Ascending aorta (tissue), 2 donors: ENCODE measurements at regions not wholly inside any gene's neighbourhood (a gene's known extent, or its start where the extent isn't known, plus 50 kb on each side); places are given as distances from the start of the nearest gene placed in this dataset.

ENCODE experiments used
- DNase-seq, 2 donors: peaks; one replicate each; pipeline ENCODE4 v3.0.0-alpha.2; 2019; ENCODE audit warnings: low spot score in 2 of 2
- H3K27ac ChIP-seq, 2 donors: fragments of 200-600 bp; sonication (generic); one replicate each; pipeline ENCODE4 v1.5.1; 2016 to 2017; ENCODE audit warnings: mild to moderate bottlenecking in 1 of 2
- H3K27me3 ChIP-seq: fragments of 200-600 bp; sonication (generic); one replicate; pipeline ENCODE4 v1.5.1; 2017
- H3K36me3 ChIP-seq, 2 donors: fragments of 200-600 bp; sonication (generic); one replicate each; pipeline ENCODE4 v1.5.1; 2016
- H3K4me1 ChIP-seq, 2 donors: fragments of 200-600 bp; sonication (generic); one replicate each; pipeline ENCODE4 v1.5.1; 2016 to 2017; ENCODE audit warnings: mild to moderate bottlenecking in 1 of 2
- H3K4me3 ChIP-seq, 2 donors: fragments of 200-600 bp; sonication (generic); one replicate each; pipeline ENCODE4 v1.5.1; 2016 to 2017; ENCODE audit warnings: mild to moderate bottlenecking in 1 of 2
- H3K9me3 ChIP-seq, 2 donors: fragments of 200-600 bp; sonication (generic); one replicate each; pipeline ENCODE4 v1.5.1; 2016
- intact Hi-C: fragments of 100-400 bp; cut with DNase I; formaldehyde crosslinking; loops from one replicate; pipeline ENCODE4 v1.15.1; 2023
- TF ChIP-seq, protein P1 (sequence below), 3 experiments: fragments of 200-600 bp in 2 of 3; fragments of 450-650 bp in 1 of 3; sonication (generic) in 2 of 3; IDR thresholded peaks; one replicate each; pipeline ENCODE4 v1.5.1; 2016 to 2019; ENCODE audit warnings: antibody characterized with exemption in 3 of 3, mild to moderate bottlenecking in 1 of 3, moderate library complexity in 1 of 3

DNA sequence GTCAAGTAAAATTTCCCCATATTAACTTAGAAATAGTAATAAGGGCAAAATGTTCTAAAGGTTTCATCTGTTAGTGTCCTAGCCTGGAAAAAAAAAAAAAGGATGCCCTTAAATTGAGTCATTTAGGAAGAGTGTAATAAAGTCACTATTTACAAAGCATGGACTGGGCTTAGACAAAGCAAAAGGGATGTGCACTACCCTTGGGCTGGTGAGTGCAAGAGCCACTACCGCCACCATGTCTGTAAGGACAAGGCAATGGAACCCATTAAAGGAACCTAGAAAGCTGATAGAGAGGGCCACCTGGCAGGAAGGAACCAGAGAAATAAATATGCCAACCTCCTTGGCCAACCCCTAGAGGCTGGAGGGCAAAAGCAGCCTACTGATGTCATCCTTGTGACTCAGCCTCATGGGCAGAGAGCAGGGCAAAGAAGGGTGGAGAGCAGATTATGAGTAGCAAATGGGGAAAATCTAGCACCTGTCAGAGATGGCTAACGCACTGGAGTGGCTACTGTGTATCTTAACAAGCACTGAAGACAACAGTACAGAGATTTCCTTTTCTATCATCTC lies 59.5 kb upstream of the FUT8 start:
- Histone ChIP-seq H3K27ac (no peak overlapping the region), H3K4me1 (no peaks in the 10 kb centered on the region), H3K9me3 (no peaks in the 10 kb centered on the region), H3K36me3 (no peaks in the 10 kb centered on the region), H3K4me3 (no peak overlapping the region), H3K27me3 (no peaks in the 10 kb centered on the region)
- intact Hi-C loops: no loop called here
- TF ChIP-seq, protein P1, sequence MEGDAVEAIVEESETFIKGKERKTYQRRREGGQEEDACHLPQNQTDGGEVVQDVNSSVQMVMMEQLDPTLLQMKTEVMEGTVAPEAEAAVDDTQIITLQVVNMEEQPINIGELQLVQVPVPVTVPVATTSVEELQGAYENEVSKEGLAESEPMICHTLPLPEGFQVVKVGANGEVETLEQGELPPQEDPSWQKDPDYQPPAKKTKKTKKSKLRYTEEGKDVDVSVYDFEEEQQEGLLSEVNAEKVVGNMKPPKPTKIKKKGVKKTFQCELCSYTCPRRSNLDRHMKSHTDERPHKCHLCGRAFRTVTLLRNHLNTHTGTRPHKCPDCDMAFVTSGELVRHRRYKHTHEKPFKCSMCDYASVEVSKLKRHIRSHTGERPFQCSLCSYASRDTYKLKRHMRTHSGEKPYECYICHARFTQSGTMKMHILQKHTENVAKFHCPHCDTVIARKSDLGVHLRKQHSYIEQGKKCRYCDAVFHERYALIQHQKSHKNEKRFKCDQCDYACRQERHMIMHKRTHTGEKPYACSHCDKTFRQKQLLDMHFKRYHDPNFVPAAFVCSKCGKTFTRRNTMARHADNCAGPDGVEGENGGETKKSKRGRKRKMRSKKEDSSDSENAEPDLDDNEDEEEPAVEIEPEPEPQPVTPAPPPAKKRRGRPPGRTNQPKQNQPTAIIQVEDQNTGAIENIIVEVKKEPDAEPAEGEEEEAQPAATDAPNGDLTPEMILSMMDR (IDR thresholded peaks at IDR 0.05): no peak
- no peak for DNase-seq

DNA sequence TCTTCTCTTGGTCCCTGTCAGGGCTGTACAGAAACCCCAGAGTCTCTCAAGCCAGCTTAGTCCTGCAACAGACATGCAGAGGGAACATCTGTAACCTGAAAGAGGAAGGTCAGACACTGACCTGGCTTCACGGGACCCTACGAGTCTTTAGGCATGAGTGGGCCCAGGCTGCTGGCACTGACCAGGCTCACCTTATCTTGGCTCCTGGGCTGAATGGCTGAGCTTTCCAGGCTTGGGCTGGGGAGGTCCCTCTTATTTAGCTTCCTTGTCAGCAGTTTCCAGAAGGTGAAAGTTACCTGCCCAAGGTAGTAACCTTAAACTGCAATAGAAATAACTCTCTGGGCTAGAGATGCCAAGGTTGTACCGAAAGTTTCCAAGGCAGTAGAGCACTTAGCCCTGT lies 58.4 kb upstream of the FUT8 start:
- no peak for DNase-seq
- TF ChIP-seq, protein P1 (IDR thresholded peaks at IDR 0.05): no peak
- H3K27ac ChIP-seq: no peak overlapping the region
- H3K27me3 ChIP-seq: no peaks in the 10 kb centered on the region
- no peaks in the 10 kb centered on the region for H3K9me3 ChIP-seq
- intact Hi-C loops: no loop called here
- H3K4me1 ChIP-seq: no peaks in the 10 kb centered on the region
- no peak overlapping the region for H3K4me3 ChIP-seq
- no peaks in the 10 kb centered on the region for H3K36me3 ChIP-seq

DNA sequence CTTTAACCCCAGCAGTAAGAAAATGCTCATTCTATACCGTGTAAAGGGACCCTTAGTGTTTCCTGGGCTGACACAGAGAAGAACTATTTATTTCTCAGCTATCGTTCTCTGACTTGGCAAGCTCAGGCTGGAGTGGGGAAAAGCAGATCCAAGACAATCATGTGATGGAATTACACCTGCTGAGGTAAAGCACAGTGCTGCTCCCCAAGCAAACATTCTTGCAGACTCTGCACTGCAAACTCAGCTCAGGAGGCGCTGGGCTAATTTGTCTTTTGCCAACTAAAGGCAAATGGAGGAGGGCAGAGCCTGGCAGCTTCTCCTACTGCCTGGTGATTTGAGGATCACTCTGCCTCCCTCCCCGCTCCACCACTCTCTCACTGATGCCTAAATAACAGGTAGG lies 57.8 kb upstream of the FUT8 start:
- TF ChIP-seq, protein P1 (IDR thresholded peaks at IDR 0.05): no peak
- no peak overlapping the region for H3K27ac ChIP-seq
- no peak for DNase-seq
- no peaks in the 10 kb centered on the region for H3K4me1 ChIP-seq
- H3K27me3 ChIP-seq: no peaks in the 10 kb centered on the region
- H3K9me3 ChIP-seq: no peaks in the 10 kb centered on the region
- intact Hi-C loops: no loop called here
- no peaks in the 10 kb centered on the region for H3K36me3 ChIP-seq
- no peak overlapping the region for H3K4me3 ChIP-seq

DNA sequence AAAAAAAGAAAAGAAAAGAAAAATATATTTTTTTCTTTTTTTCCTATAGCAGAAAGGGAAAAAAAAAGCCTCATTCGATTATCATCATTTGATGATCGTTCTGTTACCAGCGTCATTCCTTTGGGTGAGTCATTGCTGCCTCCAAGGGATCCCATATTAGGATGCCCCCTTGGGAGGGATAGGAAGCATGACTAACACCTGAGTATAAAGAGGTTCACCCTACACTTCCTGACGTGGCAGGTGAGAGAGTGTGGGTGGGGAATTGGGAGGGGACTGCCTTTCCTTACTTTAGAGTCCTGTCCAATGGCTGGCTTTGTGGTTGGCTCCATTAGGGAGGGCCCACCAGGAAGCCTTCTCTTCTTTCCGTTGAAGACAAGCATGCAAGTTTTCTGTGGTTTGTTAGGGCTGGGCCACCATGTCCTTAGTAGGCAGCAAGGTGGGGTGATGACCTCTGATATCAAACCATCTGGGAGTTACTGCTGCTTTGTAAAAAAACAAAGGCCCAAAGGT lies 56.1 kb upstream of the FUT8 start:
- intact Hi-C loops: no loop called here
- no peaks in the 10 kb centered on the region for H3K36me3 ChIP-seq
- no peaks in the 10 kb centered on the region for H3K27me3 ChIP-seq
- H3K4me1 ChIP-seq: no peaks in the 10 kb centered on the region
- no peak for DNase-seq
- H3K4me3 ChIP-seq: no peak overlapping the region
- H3K9me3 ChIP-seq: no peaks in the 10 kb centered on the region
- H3K27ac ChIP-seq: no peak overlapping the region
- TF ChIP-seq, protein P1 (IDR thresholded peaks at IDR 0.05): no peak

DNA sequence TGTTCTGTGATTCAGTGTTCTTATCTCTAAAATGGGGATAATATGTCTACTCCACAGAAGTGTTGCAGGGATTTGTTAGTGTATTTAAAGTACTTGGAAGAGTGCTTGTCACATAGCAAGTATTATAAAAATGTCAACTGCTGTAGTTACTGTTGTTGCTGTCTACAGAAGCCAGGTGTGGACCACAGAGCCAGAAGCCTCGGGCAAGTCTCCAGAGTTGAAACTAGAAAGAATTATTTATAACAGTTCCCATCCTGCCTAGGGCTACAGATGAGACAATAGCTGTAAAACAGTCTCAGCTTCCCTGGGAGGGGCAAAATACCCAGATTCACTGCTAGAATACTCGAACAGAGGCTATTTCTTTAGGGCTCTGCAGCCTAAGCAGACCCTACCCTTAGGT lies 55.4 kb upstream of the FUT8 start:
- H3K4me3 ChIP-seq: no peak overlapping the region
- TF ChIP-seq, protein P1 (IDR thresholded peaks at IDR 0.05): no peak
- intact Hi-C loops: no loop called here
- H3K27me3 ChIP-seq: no peaks in the 10 kb centered on the region
- H3K9me3 ChIP-seq: no peaks in the 10 kb centered on the region
- no peak overlapping the region for H3K27ac ChIP-seq
- no peaks in the 10 kb centered on the region for H3K4me1 ChIP-seq
- no peak for DNase-seq
- H3K36me3 ChIP-seq: no peaks in the 10 kb centered on the region

DNA sequence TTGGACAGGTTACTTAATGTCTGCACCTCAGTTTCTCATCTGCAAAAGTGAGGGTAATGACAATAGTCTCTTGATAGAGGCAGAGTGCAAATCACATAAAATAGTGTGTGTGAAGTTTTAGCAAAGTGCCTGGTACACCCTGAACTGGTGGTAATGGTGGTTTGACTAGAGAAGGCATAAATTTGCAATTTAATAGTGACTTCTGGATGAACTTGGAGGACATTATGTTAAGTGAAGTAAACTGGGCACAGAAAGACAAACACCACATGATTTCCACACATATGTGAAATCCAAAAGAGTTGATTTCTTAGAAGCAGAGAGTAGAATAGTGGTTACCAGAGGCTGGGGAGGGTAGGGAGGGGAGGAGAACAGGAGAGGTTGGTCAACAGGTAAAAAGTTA lies 54.8 kb upstream of the FUT8 start:
- TF ChIP-seq, protein P1 (IDR thresholded peaks at IDR 0.05): no peak
- Histone ChIP-seq H3K4me3 (no peak overlapping the region), H3K9me3 (no peaks in the 10 kb centered on the region), H3K27me3 (no peaks in the 10 kb centered on the region), H3K36me3 (no peaks in the 10 kb centered on the region), H3K27ac (no peak overlapping the region), H3K4me1 (no peaks in the 10 kb centered on the region)
- intact Hi-C loops: no loop called here
- no peak for DNase-seq
